ENCODE measurements at regions not wholly inside any gene's neighbourhood (a gene's known extent, or its start where the extent isn't known, plus 50 kb on each side); places are given as distances from the start of the nearest gene placed in this dataset.
"Not testable (repeated sequence)": the region's sequence is repeated elsewhere in the genome, so short reads cannot be mapped to it uniquely, and the experiment has no call there.

DNA sequence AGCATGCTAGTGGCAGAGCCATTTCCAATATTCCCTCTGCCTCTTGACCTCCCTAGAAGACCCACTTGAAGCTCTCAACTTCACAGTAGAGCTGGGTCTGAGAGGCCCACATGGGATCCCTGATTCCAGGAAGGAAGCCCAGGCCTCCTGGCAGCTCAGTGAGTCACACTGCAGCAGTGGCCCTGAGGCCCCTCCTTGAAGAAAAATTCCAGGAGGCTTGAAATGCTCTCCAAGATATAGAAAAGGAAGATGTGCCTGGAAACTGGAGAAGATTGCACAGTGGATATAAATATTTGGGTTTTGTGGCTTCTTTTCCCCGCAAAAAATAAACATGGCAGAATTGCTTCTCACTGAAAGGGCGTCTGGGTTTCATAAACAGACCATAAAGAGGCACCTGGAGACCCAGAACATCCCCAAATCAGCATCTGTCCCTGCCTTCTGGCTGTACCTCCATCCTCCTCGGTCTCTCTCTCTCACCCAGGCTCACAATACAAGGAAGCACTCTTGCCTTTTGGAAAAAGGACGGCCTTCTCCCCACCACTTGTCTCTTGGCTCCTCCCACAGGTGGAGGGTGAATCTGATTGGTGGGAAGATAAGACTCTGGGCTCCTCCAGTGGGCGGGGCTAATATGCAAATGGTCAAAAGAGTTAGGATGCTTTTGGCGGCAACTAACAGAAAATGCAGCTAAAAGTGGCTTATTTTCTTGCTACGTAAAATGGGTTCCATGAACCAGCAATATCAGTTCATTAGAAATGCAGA, 200.0 kb upstream of the SULF2 start:
- Histone ChIP-seq H3K9me3 (ENCODE audit: control insufficient read depth, low read length) (no peaks in the 10 kb centered on the region), H3K4me3 (ENCODE audit: insufficient read depth, low read depth, low read length) (no peak overlapping the region), H3K4me1 (ENCODE audit: control insufficient read depth, insufficient read depth, low read length) (no peaks in the 10 kb centered on the region), H3K27ac (ENCODE audit: insufficient read depth, low read depth, low read length, poor library complexity, severe bottlenecking) (no peak overlapping the region), H3K36me3 (ENCODE audit: control insufficient read depth, insufficient read depth, low read length) (no peaks in the 10 kb centered on the region), H3K27me3 (ENCODE audit: control insufficient read depth, insufficient read depth, low read length, poor library complexity, severe bottlenecking) (no peaks in the 10 kb centered on the region)
- 82 to 89% methylated on average over 7 of the region's 7 CpGs for WGBS, 2 experiments

DNA sequence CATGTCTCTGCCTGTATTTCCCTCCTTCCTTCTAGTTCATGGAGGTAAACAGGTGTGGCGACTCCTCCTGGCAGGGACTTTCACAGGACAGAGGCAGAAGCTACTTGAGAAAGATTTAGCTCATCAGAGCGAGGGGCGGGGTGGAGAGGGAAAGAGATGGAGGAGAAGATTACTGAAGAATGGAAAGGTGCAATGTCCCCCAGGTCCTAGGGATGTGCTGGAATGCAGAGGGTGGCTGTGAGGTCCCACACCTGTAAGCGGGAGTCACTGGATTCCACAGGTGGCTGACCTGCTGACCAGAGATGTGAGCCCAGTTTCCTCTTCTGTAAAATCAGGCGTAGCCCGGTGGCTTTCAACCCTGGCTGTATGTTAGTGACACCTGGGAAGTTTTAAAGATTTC, 199.2 kb upstream of the SULF2 start:
- H3K27ac ChIP-seq (ENCODE audit: insufficient read depth, low read depth, low read length, poor library complexity, severe bottlenecking), result no peak overlapping the region
- WGBS, 2 experiments, result 94 to 95% methylated on average over 6 of the region's 6 CpGs
- no peaks in the 10 kb centered on the region for H3K9me3 ChIP-seq (ENCODE audit: control insufficient read depth, low read length)

DNA sequence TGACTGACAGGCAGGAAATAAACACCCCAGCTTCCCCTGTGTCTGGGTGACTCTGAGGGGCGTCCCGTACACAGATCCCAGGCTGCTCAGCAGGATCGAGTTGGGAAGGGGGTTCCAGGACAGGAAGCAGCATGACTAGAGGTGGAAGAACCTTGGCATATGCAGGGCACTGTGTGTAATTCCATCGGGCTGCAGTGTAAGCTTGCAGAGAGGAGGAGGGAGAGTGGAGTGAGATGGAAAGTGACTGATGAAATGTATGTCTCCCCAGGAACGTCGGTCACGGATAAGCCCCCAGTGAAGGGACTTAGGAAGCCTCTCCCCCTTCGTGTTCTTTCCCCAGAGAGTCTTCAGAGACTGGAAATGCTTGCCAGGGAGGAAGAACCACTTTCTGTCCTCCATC, 198.4 kb upstream of the SULF2 start:
- not testable (repeated sequence) for H3K36me3 ChIP-seq (ENCODE audit: control insufficient read depth, insufficient read depth, low read length); H3K27me3 ChIP-seq (ENCODE audit: control insufficient read depth, insufficient read depth, low read length, poor library complexity, severe bottlenecking); H3K4me1 ChIP-seq (ENCODE audit: control insufficient read depth, insufficient read depth, low read length); H3K27ac ChIP-seq (ENCODE audit: insufficient read depth, low read depth, low read length, poor library complexity, severe bottlenecking); H3K9me3 ChIP-seq (ENCODE audit: control insufficient read depth, low read length); H3K4me3 ChIP-seq (ENCODE audit: insufficient read depth, low read depth, low read length)
- 63 to 64% methylated on average over 4 to 7 of the region's 8 CpGs for WGBS, 2 experiments

More for the DNA sequence above, 199.2 kb upstream of the SULF2 start:
- H3K4me3 ChIP-seq (ENCODE audit: insufficient read depth, low read depth, low read length), result no peak overlapping the region
- no peaks in the 10 kb centered on the region for H3K27me3 ChIP-seq (ENCODE audit: control insufficient read depth, insufficient read depth, low read length, poor library complexity, severe bottlenecking)
- no peaks in the 10 kb centered on the region for H3K4me1 ChIP-seq (ENCODE audit: control insufficient read depth, insufficient read depth, low read length)
- H3K36me3 ChIP-seq (ENCODE audit: control insufficient read depth, insufficient read depth, low read length), result no peaks in the 10 kb centered on the region

DNA sequence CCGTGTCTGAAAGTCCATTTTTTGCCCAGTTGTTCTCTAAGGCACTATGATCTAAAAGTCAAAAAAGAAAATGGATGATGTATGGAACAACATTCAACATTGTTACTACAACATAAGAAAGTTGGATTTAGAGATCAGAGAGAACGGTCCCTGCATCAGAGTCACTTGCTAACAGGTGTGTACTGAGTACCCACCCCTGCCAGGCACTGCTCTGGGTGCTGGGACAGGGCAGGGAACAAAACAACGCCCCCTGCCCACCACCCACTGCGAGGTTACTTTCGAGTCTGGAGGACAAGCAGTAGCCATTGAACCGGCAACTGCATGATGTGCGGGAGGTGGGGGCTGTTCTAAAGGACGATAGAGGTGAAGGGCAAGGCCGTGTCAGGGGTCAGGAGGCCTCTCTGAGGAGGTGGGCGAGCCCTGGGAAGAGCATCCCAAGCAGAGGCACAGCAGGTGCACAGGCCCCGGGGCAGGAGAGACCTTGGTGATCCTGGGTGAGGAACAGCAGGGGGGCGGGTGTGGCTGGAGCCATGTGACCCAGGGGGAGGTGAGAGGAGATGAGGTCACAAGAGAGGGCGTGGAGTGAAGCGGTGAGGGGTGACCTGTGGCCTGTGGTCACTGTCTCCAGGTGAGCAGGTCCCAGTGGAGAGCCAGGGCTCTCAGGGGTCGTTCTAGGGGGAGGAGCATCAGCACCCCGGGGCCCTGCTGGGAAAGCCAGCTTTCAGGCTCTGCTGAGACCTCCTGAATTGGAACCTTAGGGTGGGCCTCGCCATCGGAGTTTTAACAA, 197.5 kb upstream of the SULF2 start:
- 92 to 93% methylated on average over 18 of the region's 18 CpGs for WGBS, 2 experiments
- peaks cover 7% of the 10 kb centered on the region for H3K4me1 ChIP-seq (ENCODE audit: control insufficient read depth, insufficient read depth, low read length)
- H3K9me3 ChIP-seq (ENCODE audit: control insufficient read depth, low read length), result no peaks in the 10 kb centered on the region
- no peaks in the 10 kb centered on the region for H3K36me3 ChIP-seq (ENCODE audit: control insufficient read depth, insufficient read depth, low read length)
- H3K27me3 ChIP-seq (ENCODE audit: control insufficient read depth, insufficient read depth, low read length, poor library complexity, severe bottlenecking), result no peaks in the 10 kb centered on the region
- no peak overlapping the region for H3K4me3 ChIP-seq (ENCODE audit: insufficient read depth, low read depth, low read length)
- no peak overlapping the region for H3K27ac ChIP-seq (ENCODE audit: insufficient read depth, low read depth, low read length, poor library complexity, severe bottlenecking)

DNA sequence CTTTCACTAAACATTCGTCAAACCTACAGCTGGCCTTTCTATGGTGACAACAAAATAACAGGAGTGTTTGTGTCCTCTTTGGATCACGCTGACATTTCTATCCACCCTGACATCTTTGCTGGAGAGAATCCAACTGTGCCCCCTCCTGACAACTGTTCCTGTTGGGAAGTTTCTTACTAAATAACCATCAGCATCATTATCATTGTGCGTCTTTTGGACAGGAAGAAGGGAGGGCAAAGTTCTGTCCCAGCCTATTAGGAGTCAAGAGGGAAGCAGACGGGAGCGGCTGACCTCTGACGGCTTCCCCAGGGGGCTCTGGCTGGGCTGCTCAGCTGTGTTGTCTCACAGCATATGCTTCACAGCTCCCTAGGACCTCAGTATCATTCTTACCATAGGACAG, 195.9 kb upstream of the SULF2 start:
- no peaks in the 10 kb centered on the region for H3K27me3 ChIP-seq (ENCODE audit: control insufficient read depth, insufficient read depth, low read length, poor library complexity, severe bottlenecking)
- no peak overlapping the region for H3K27ac ChIP-seq (ENCODE audit: insufficient read depth, low read depth, low read length, poor library complexity, severe bottlenecking)
- H3K9me3 ChIP-seq (ENCODE audit: control insufficient read depth, low read length), result no peaks in the 10 kb centered on the region
- H3K4me3 ChIP-seq (ENCODE audit: insufficient read depth, low read depth, low read length), result no peak overlapping the region
- H3K4me1 ChIP-seq (ENCODE audit: control insufficient read depth, insufficient read depth, low read length), result peaks cover 7% of the 10 kb centered on the region
- WGBS, 2 experiments, result 49 to 51% methylated on average over 6 of the region's 6 CpGs
- no peaks in the 10 kb centered on the region for H3K36me3 ChIP-seq (ENCODE audit: control insufficient read depth, insufficient read depth, low read length)

DNA sequence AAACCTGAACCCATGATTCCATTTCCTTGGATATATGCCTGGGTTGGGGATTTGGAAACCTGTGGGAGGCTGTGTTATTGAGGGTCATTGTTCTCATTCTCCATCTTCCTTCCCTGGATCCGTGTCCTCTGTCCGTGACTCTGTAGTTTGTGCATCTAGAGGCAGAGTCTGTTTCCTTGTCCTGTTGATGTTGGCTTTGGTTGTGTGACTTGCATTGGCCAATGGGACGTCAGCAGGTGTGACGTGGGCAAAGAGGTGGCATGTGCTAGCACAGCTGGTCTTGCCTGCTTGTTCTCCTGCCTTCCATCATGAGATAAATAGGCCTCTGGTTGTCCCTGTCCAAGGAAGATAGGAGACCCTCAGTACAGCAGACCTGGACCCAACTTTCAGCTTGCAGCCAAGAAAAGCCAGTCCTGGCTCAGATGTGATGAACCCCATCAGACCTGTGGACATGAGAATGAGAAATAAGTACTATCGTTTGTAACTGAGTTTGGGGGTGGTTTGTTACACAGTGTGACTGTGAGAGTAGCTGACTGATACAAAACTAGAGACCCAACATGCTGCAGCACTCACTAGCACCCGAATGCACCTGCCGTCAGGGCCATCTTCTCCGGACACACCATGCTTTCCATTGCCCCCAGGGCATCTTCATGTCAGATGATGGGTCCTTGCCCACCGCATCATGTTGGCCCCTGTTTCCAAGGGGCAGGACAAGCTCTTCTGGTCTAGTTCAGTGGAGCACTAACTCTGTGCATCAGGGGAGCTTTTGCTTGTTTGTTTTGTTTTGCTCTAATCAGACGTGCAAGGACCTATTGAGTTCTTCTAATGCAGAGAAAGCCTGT, 195.3 kb upstream of the SULF2 start:
- Histone ChIP-seq H3K4me1 (ENCODE audit: control insufficient read depth, insufficient read depth, low read length) (peaks cover 7% of the 10 kb centered on the region), H3K4me3 (ENCODE audit: insufficient read depth, low read depth, low read length) (no peak overlapping the region), H3K9me3 (ENCODE audit: control insufficient read depth, low read length) (no peaks in the 10 kb centered on the region), H3K27ac (ENCODE audit: insufficient read depth, low read depth, low read length, poor library complexity, severe bottlenecking) (no peak overlapping the region), H3K36me3 (ENCODE audit: control insufficient read depth, insufficient read depth, low read length) (no peaks in the 10 kb centered on the region), H3K27me3 (ENCODE audit: control insufficient read depth, insufficient read depth, low read length, poor library complexity, severe bottlenecking) (no peaks in the 10 kb centered on the region)
- 90 to 96% methylated on average over 10 of the region's 10 CpGs for WGBS, 2 experiments

DNA sequence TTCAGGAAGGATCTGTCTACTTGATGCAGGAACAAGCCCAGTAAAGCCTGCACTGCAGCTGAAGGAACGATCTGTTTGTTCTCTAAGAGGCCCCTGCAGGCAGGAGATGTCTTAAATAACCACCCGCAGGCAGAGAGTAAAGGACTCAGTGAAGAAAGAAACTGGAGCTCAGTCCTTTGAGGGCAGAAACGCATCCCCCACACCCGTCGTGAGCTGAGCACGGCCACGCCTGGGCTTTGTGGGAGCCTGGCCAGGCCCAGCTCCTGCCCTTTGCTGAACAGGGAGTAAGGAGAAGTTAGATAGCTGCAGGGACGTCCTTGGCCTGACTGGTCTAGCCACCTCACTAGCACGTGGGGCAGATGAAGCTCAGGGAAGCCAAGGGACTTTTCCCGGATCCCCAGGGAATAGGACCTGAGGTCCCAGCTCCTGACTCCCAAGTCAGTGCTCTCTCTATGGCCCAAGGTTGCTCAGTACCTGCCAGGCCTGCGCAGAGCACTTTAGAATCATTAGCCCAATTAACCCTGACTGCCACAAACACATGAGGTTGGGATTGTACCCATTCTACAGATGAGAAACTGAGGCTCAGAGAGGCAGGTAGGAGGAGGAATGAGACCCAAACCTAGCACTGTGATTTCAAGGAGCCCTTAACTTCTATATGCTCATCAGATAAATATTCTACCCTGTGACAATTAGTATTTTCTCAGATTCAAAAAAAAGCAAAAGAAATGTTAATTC, 194.2 kb upstream of the SULF2 start:
- not testable (repeated sequence) for H3K27ac ChIP-seq (ENCODE audit: insufficient read depth, low read depth, low read length, poor library complexity, severe bottlenecking); H3K27me3 ChIP-seq (ENCODE audit: control insufficient read depth, insufficient read depth, low read length, poor library complexity, severe bottlenecking); H3K4me3 ChIP-seq (ENCODE audit: insufficient read depth, low read depth, low read length); H3K9me3 ChIP-seq (ENCODE audit: control insufficient read depth, low read length); H3K36me3 ChIP-seq (ENCODE audit: control insufficient read depth, insufficient read depth, low read length); H3K4me1 ChIP-seq (ENCODE audit: control insufficient read depth, insufficient read depth, low read length)
- WGBS, 2 experiments, result 22 to 24% methylated on average over 11 of the region's 11 CpGs

DNA sequence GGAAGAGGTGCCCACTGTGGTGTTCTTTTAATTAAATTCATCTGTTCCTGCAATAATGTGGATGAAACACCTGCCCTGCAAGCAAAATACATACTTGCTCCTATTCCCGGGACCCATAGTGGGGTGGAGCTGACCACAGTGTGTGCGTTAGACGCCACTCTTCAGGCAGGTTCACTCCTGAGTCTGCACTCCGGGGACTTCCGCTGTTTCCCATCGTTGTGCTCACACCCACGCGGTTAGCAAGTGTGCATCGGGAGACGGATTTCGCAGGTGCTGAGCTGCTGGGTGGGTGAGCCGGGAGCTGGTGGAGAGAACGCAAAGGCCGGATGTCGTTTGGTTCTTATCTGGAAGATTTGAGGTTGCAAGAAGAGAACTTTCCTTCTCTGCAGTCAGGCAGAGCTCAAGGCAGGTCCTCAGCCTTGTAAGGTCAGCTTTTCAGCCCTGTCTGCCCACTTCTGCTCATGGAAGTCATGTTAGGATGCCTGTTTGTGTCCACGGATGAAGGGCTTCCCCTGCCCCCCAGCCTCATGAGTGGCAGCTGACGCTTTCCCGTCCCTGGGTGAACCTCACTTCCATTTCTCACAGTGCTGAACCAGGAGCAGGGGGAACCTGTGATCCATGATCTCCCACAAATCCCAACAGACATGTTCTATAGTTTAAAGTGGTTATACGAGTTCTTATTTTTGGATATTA, 193.3 kb upstream of the SULF2 start:
- 80 to 88% methylated on average over 4 to 6 of the region's 19 CpGs for WGBS, 2 experiments
- not testable (repeated sequence) for H3K9me3 ChIP-seq (ENCODE audit: control insufficient read depth, low read length); H3K36me3 ChIP-seq (ENCODE audit: control insufficient read depth, insufficient read depth, low read length); H3K27ac ChIP-seq (ENCODE audit: insufficient read depth, low read depth, low read length, poor library complexity, severe bottlenecking); H3K27me3 ChIP-seq (ENCODE audit: control insufficient read depth, insufficient read depth, low read length, poor library complexity, severe bottlenecking); H3K4me3 ChIP-seq (ENCODE audit: insufficient read depth, low read depth, low read length); H3K4me1 ChIP-seq (ENCODE audit: control insufficient read depth, insufficient read depth, low read length)

DNA sequence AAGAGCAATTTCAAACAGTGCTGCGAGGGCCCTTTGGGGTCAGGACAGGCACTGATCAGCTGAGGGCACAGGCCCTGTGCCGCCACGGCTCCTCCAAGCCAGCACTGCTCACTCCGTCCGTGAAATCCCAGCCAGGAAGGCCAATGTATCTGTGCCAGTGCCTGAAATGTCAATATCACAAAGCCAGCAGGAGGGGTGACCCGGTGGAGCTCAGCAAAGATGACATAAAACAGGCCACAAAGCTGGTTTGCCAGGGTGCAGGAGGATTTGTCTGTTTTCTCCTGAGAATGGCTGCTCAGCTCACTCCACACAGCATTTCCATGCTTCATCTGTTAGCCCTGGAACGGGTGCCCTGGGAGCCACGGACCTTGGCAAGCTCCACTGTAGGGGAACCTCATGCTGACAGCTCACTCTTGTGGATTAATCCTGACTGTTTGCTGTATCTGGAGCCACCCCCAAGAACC, 192.5 kb upstream of the SULF2 start:
- not testable (repeated sequence) for H3K4me1 ChIP-seq (ENCODE audit: control insufficient read depth, insufficient read depth, low read length); H3K36me3 ChIP-seq (ENCODE audit: control insufficient read depth, insufficient read depth, low read length); H3K27ac ChIP-seq (ENCODE audit: insufficient read depth, low read depth, low read length, poor library complexity, severe bottlenecking); H3K9me3 ChIP-seq (ENCODE audit: control insufficient read depth, low read length); H3K4me3 ChIP-seq (ENCODE audit: insufficient read depth, low read depth, low read length); H3K27me3 ChIP-seq (ENCODE audit: control insufficient read depth, insufficient read depth, low read length, poor library complexity, severe bottlenecking)
- 87 to 88% methylated on average over 8 of the region's 8 CpGs for WGBS, 2 experiments
